H9 (cell line): ENCODE measurements at regions not wholly inside any gene's neighbourhood (a gene's known extent, or its start where the extent isn't known, plus 50 kb on each side); places are given as distances from the start of the nearest gene placed in this dataset.

Experiments
- DNase-seq: peaks from one replicate; pipeline ENCODE4 v3.0.0-alpha.2; 2017
- H2AFZ ChIP-seq: one replicate; pipeline ENCODE4 v1.6.1; 2013; ENCODE audit warnings: mild to moderate bottlenecking, low read length, control low read depth, moderate library complexity
- H2AK5ac ChIP-seq: 2 replicates; pipeline ENCODE4 v1.6.1; 2013; ENCODE audit warnings: low read length, control low read depth, mixed read lengths; ENCODE audit not compliant: insufficient read length
- H2BK120ac ChIP-seq: one replicate; pipeline ENCODE4 v1.6.1; 2013; ENCODE audit warnings: low read depth, mild to moderate bottlenecking, low read length, control low read depth, inconsistent platforms; ENCODE audit not compliant: poor library complexity, severe bottlenecking
- H2BK12ac ChIP-seq: 2 replicates; pipeline ENCODE4 v1.6.1; 2013; ENCODE audit warnings: low read length, control low read depth, mixed read lengths, low read depth; ENCODE audit not compliant: insufficient read length
- H2BK15ac ChIP-seq: 2 replicates; pipeline ENCODE4 v1.6.1; 2013; ENCODE audit warnings: low read depth, low read length, control low read depth
- H2BK20ac ChIP-seq: one replicate; pipeline ENCODE4 v1.6.1; 2013; ENCODE audit warnings: low read depth, mild to moderate bottlenecking, low read length, control low read depth, inconsistent platforms; ENCODE audit not compliant: poor library complexity, severe bottlenecking
- H2BK5ac ChIP-seq: 2 replicates; pipeline ENCODE4 v1.6.1; 2013; ENCODE audit warnings: low read length, control low read depth, mixed read lengths; ENCODE audit not compliant: insufficient read length
- H3K14ac ChIP-seq: 2 replicates; pipeline ENCODE4 v1.6.1; 2013; ENCODE audit warnings: low read length, control low read depth; ENCODE audit not compliant: insufficient read depth
- H3K18ac ChIP-seq: 2 replicates; pipeline ENCODE4 v1.6.1; 2013; ENCODE audit warnings: low read depth, mild to moderate bottlenecking, mixed read lengths, low read length, control low read depth; ENCODE audit not compliant: insufficient read length
- H3K23ac ChIP-seq: 2 replicates; pipeline ENCODE4 v1.6.1; 2013; ENCODE audit warnings: low read length, control low read depth, mixed read lengths, low read depth; ENCODE audit not compliant: insufficient read length
- H3K23me2 ChIP-seq: 2 replicates; pipeline ENCODE4 v1.6.1; 2013; ENCODE audit warnings: low read depth, mild to moderate bottlenecking, mixed read lengths, low read length, control low read depth; ENCODE audit not compliant: insufficient read length, poor library complexity, severe bottlenecking
- H3K27ac ChIP-seq: 2 replicates; pipeline ENCODE4 v1.5.1; 2013; ENCODE audit warnings: low read length, control low read depth, mixed read lengths, low read depth; ENCODE audit not compliant: insufficient read length
- H3K27me3 ChIP-seq: 2 replicates; pipeline ENCODE4 v1.6.1; 2013; ENCODE audit warnings: low read length, control low read depth, inconsistent platforms; ENCODE audit not compliant: insufficient read depth
- H3K4ac ChIP-seq: 2 replicates; pipeline ENCODE4 v1.6.1; 2013; ENCODE audit warnings: low read depth, mild to moderate bottlenecking, control low read depth, inconsistent platforms, low read length, moderate library complexity
- H3K4me1 ChIP-seq: 2 replicates; pipeline ENCODE4 v1.6.1; 2013; ENCODE audit warnings: low read length, control low read depth, inconsistent platforms; ENCODE audit not compliant: insufficient read depth
- H3K4me2 ChIP-seq: 2 replicates; pipeline ENCODE4 v1.6.1; 2013; ENCODE audit warnings: low read length, control low read depth, mixed read lengths; ENCODE audit not compliant: insufficient read length, insufficient read depth
- H3K56ac ChIP-seq: 2 replicates; pipeline ENCODE4 v1.6.1; 2013; ENCODE audit warnings: low read depth, mild to moderate bottlenecking, mixed read lengths, low read length, control low read depth; ENCODE audit not compliant: insufficient read length
- H3K79me1 ChIP-seq: 2 replicates; pipeline ENCODE4 v1.6.1; 2013; ENCODE audit warnings: low read depth, mild to moderate bottlenecking, moderate library complexity, low read length, control low read depth, inconsistent platforms; ENCODE audit not compliant: insufficient read depth, poor library complexity, severe bottlenecking
- H3K79me2 ChIP-seq: 2 replicates; pipeline ENCODE4 v1.6.1; 2013; ENCODE audit warnings: low read length, control low read depth, inconsistent platforms; ENCODE audit not compliant: insufficient read depth
- H3K9ac ChIP-seq: 2 replicates; pipeline ENCODE4 v1.6.1; 2013; ENCODE audit warnings: low read length, control low read depth, mixed read lengths; ENCODE audit not compliant: insufficient read length; ENCODE audit errors: extremely low read depth
- H3K9me3 ChIP-seq: one replicate; pipeline ENCODE4 v1.6.1; 2013; ENCODE audit warnings: low read depth, low read length, inconsistent platforms; ENCODE audit not compliant: control insufficient read depth
- H3T11ph ChIP-seq: one replicate; pipeline ENCODE4 v1.6.1; 2013; ENCODE audit warnings: mild to moderate bottlenecking, low read length, control low read depth, inconsistent platforms
- H4K20me1 ChIP-seq: one replicate; pipeline ENCODE4 v1.6.1; 2013; ENCODE audit not compliant: control insufficient read depth, insufficient read length, insufficient read depth
- H4K5ac ChIP-seq: 2 replicates; pipeline ENCODE4 v1.6.1; 2013; ENCODE audit warnings: low read depth, mild to moderate bottlenecking, mixed read lengths, low read length, control low read depth; ENCODE audit not compliant: insufficient read length
- H4K8ac ChIP-seq: replicated peaks from 2 replicates; pipeline ENCODE4 v1.6.1; 2013; ENCODE audit warnings: low read length, control low read depth, mixed read lengths, low read depth; ENCODE audit not compliant: insufficient read length
- H4K91ac ChIP-seq: 2 replicates; pipeline ENCODE4 v1.6.1; 2013; ENCODE audit warnings: low read depth, mild to moderate bottlenecking, moderate library complexity, mixed read lengths, low read length, control low read depth; ENCODE audit not compliant: insufficient read length
- H3K27ac Mint-ChIP-seq, 3 experiments: 2 replicates in 2 of 3; 3 replicates in 1 of 3; pipeline ENCODE4 v1.8.0; 2020 to 2021; ENCODE audit warnings: mixed read lengths in 3 of 3, mild to moderate bottlenecking in 1 of 3, moderate library complexity in 1 of 3
- H3K27me3 Mint-ChIP-seq: 2 replicates; pipeline ENCODE4 v1.8.0; 2021; ENCODE audit warnings: low read depth, mild to moderate bottlenecking, moderate library complexity, mixed read lengths
- H3K36me3 Mint-ChIP-seq, 3 experiments: 2 replicates in 2 of 3; 3 replicates in 1 of 3; pipeline ENCODE4 v1.8.0; 2020 to 2021; ENCODE audit warnings: low read depth in 3 of 3, mixed read lengths in 3 of 3; ENCODE audit not compliant: insufficient read depth in 1 of 3
- H3K4me1 Mint-ChIP-seq, 2 experiments: 2 replicates each; pipeline ENCODE4 v1.8.0; 2020; ENCODE audit warnings: mixed read lengths in 2 of 2
- H3K4me3 Mint-ChIP-seq, 2 experiments: 2 replicates in 1 of 2; 3 replicates in 1 of 2; pipeline ENCODE4 v1.8.0; 2020 to 2021; ENCODE audit warnings: mild to moderate bottlenecking in 2 of 2, mixed read lengths in 2 of 2, moderate library complexity in 1 of 2
- H3K9me3 Mint-ChIP-seq, 2 experiments: 2 replicates in 1 of 2; 3 replicates in 1 of 2; pipeline ENCODE4 v1.8.0; 2020; ENCODE audit warnings: mild to moderate bottlenecking in 2 of 2, mixed read lengths in 2 of 2, moderate library complexity in 1 of 2
- WGBS: extraction: QIAGEN DNeasy Blood & Tissue Kit; methylation state at CpG from one replicate; pipeline ENCODE4 v1.1.7; 2013; ENCODE audit warnings: missing lambda C conversion rate, low lambda C conversion rate, mixed read lengths; ENCODE audit not compliant: insufficient read length; ENCODE audit errors: extremely low coverage; 5-methylcytosine and 5-hydroxymethylcytosine counted together
- TF ChIP-seq, protein P1 (sequence below): fragments of 200-600 bp; sonication (generic); conservative IDR thresholded peaks from 3 replicates; pipeline ENCODE4 v1.8.0; 2021; ENCODE audit warnings: antibody characterized with exemption, mild to moderate bottlenecking

DNA sequence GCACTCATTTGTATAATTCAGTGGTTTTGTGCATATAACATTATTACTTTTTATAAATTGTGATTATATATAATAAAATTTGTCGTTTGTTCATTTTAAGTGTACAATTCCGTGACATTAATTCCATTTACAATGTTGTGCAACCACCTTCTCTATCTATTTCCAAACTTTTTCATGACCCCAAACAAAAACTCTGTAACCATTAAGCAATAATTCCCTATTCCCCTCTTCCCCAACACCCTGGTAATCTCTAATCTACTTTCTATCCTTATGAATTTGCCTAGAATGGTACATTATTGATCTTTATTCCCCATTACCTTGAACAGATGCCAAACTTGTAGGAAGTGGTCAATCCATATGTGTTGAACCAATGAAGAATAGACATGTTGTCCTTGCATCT, 61.3 kb upstream of the SMIM36 start:
- Histone ChIP-seq H3K27ac (no peak overlapping the region), H3K14ac (no peak overlapping the region)
- WGBS, result no CpG with 5 or more reads among the region's 2 CpGs

More for the DNA sequence above, 61.3 kb upstream of the SMIM36 start:
- Histone ChIP-seq H4K91ac (no peak overlapping the region), H3K18ac (no peak overlapping the region), H2BK120ac (no peak overlapping the region), H4K20me1 (no peaks in the 10 kb centered on the region), H3K23ac (no peak overlapping the region), H3K23me2 (no peaks in the 10 kb centered on the region), H3K4me2 (no peak overlapping the region), H3K56ac (no peak overlapping the region), H4K8ac (no peak overlapping the region), H2AFZ (no peak overlapping the region), H3K27me3 (no peaks in the 10 kb centered on the region), H3K4ac (no peak overlapping the region), H2BK15ac (no peak overlapping the region), H3K4me1 (no peaks in the 10 kb centered on the region; the same call in 1 of the 2 replicates), H2BK12ac (no peak overlapping the region), H2AK5ac (no peak overlapping the region), H3K9me3 (no peaks in the 10 kb centered on the region), H3K9ac (no peak overlapping the region), H2BK20ac (no peak overlapping the region), H2BK5ac (no peak overlapping the region), H3K79me1 (no peaks in the 10 kb centered on the region), H3K79me2 (no peaks in the 10 kb centered on the region), H3T11ph (no peak overlapping the region), H4K5ac (no peak overlapping the region)
- H3K27ac Mint-ChIP-seq, result no peak overlapping the region
- no peaks in the 10 kb centered on the region; the same call in 1 of the 2 replicates for H3K27me3 Mint-ChIP-seq
- H3K36me3 Mint-ChIP-seq, result no peaks in the 10 kb centered on the region
- no peak overlapping the region for H3K4me3 Mint-ChIP-seq
- no peaks in the 10 kb centered on the region for H3K9me3 Mint-ChIP-seq
- TF ChIP-seq, protein P1, sequence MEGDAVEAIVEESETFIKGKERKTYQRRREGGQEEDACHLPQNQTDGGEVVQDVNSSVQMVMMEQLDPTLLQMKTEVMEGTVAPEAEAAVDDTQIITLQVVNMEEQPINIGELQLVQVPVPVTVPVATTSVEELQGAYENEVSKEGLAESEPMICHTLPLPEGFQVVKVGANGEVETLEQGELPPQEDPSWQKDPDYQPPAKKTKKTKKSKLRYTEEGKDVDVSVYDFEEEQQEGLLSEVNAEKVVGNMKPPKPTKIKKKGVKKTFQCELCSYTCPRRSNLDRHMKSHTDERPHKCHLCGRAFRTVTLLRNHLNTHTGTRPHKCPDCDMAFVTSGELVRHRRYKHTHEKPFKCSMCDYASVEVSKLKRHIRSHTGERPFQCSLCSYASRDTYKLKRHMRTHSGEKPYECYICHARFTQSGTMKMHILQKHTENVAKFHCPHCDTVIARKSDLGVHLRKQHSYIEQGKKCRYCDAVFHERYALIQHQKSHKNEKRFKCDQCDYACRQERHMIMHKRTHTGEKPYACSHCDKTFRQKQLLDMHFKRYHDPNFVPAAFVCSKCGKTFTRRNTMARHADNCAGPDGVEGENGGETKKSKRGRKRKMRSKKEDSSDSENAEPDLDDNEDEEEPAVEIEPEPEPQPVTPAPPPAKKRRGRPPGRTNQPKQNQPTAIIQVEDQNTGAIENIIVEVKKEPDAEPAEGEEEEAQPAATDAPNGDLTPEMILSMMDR, result no peak
- H3K4me1 Mint-ChIP-seq, result peaks cover 19% of the 10 kb centered on the region in 2 experiments
- DNase-seq, result no peak
